Choroid plexus epithelial cell (primary cell): ENCODE measurements at regions not wholly inside any gene's neighbourhood (a gene's known extent, or its start where the extent isn't known, plus 50 kb on each side); places are given as distances from the start of the nearest gene placed in this dataset.
A peak's percentile ranks its signal among the peaks of the same experiment; 100 is the strongest.
"Not testable (repeated sequence)": the region's sequence is repeated elsewhere in the genome, so short reads cannot be mapped to it uniquely, and the experiment has no call there.

Source experiments
- DNase-seq: peaks from one replicate; pipeline ENCODE4 v3.0.0-alpha.2; 2010; ENCODE audit warnings: low read depth
- H3K4me3 ChIP-seq: 2 replicates; pipeline ENCODE4 v1.5.1; 2011; ENCODE audit warnings: low read depth, mild to moderate bottlenecking, control low read depth, low read length, moderate library complexity
- TF ChIP-seq, protein P1 (sequence below): conservative IDR thresholded peaks from 2 replicates; pipeline ENCODE4 v1.5.1; 2011; ENCODE audit warnings: low read depth, mild to moderate bottlenecking, control low read depth, inconsistent platforms, low read length, moderate library complexity

DNA sequence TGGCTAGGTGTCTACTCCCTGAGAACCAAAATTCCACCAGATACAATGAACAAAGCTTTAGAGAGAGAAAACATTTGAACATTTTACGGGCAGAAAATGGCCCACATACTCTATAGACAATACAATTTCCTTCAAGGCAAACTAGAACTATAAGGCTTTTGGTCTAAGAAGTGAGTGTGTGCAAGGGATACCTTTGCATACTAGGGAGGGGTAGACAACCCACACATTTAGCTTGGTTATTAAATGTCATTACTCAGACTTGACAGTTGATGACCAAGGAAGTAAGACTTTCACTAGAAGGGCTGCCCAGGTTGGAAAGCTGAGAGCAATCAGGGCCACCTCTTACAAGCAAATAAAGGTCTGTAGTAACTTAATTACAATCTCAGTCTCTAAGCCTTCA lies 64.0 kb upstream of the PLEKHM1 start:
- not testable (repeated sequence) for DNase-seq, H3K4me3 ChIP-seq

DNA sequence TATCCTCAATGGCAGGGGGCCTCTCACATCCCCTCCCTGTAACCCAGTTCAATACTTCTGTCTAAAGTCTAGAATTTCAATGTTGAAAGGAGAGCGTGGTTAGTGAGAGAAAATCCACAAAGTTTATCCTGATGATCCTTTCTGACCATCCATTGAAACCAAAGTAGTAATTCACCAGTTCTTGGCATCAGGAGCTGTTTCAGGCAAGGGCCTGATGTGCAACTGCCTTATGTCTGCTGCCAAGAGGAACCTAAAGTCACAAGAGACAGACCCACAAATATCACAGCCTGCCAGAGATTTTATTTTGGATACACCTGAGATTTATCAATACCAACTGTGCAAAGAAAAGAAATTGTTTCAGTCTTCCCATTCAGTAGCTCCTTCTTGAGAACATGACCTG lies 68.3 kb upstream of the PLEKHM1 start:
- H3K4me3 ChIP-seq, DNase-seq: not testable (repeated sequence)

DNA sequence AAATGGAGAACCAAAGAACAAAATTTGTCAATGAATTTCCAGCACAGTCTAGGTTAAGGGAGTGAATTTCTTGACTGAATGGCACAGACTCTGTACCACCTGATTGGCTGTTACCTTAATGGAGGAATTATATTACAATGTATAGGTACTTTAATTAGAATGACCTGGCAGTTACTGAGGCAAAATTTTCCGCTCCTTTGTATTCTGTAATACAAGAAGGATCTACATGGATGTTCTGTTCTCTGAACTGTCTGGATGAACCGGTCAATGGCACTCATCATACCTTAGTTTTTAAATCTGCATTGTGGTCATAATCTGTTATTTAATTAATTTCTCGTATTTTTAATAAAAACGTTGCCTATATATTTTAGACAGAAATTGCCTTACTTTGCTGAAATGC lies 72.3 kb upstream of the PLEKHM1 start:
- not testable (repeated sequence) for H3K4me3 ChIP-seq, DNase-seq

DNA sequence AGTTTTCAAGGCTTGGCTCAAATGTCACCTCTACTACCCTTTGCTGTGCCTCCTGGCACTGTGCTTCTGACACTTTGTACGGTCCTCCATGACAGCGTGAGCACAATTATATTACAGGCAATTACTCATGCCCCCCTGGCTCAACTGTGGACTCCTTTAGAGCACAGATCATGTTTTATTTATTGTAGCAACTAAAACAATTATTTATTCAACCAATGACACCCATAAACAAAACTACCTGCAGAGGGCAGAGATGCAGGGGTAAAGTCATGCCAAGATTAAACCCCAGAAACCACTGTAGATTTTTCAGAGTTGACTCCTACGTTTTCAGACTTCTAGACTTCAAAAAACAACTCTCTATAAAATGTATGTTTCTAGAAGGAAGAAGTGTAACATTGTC lies 72.8 kb upstream of the PLEKHM1 start:
- not testable (repeated sequence) for DNase-seq

DNA sequence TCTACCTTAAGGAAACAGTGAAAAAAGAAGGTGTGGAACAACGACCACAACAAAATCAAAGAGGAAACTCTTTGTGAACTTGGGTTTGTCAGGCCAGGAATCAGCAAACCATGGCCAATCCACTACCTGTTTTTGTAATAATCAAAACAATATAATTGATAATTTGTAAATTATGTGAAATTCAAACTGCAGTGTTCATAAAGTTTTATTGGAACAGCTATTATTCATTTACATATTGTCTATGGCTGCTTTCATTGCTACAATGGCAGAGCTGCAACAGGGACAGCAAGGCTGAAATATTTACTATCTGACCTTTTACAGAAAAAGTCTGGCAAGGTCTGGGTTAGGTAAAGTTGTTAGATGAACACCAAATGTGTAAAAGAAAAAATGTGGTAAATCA lies 77.8 kb upstream of the PLEKHM1 start:
- not testable (repeated sequence) for DNase-seq, H3K4me3 ChIP-seq

More for the DNA sequence above, 72.8 kb upstream of the PLEKHM1 start:
- H3K4me3 ChIP-seq = not testable (repeated sequence)

DNA sequence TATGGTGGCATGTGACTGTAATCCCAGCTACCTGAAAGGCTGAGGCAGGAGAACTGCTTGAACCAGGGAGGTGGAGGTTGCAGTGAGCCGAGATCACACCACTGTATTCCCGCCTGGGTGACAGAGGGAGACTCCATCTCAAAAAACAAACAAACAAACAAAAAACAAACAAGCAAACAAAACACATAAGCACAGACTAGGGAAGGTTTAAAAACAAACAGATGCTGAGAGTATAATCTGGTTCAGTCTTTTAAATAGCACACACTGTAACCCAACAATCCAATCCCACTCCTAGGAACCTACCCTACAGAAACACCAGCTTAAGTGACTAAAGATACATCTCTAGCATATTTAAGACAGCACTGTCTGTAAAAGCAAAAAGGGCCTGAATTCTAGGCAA lies 82.8 kb upstream of the PLEKHM1 start:
- not testable (repeated sequence) for H3K4me3 ChIP-seq, DNase-seq

DNA sequence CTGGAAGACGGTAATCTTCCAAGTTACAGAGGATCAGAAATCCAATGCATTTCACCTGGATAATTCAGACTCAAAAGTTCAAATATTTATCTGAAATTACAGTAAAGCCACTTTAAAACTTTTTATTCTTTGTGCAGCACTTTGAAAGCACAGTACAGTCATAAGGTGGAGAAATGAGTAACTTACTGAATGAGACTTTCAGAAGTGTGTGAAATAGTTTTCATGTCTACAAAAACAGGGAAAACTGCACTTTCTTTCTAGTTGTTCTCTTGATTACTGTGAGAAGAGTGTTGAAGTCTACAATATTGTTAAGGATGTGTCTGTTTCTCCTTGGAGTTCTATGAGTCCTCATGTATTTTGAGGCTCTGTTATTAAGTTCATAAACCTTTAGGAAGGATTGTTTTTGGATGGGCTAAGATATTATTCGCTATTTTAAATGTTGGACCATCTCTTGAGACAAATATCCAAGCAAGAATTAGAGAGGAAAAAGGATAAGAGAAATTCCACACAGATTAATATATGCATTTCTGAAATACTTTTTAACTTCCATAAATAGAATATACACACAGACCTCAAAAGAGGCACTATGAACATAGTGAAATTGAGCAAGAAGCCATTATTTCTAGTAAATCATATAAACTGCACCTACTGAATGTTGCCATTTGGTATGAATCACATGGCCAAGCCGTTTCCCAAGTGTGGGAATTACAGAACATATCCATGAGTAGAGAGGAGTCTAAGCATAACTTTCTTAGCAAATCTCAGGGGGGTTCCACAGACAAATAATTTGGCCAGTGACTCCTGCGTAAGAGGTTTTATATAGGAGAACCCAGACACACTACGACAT lies 83.6 kb upstream of the PLEKHM1 start:
- H3K4me3 ChIP-seq = no peak overlapping the region
- DNase-seq = peak; percentile 26
- TF ChIP-seq, protein P1, sequence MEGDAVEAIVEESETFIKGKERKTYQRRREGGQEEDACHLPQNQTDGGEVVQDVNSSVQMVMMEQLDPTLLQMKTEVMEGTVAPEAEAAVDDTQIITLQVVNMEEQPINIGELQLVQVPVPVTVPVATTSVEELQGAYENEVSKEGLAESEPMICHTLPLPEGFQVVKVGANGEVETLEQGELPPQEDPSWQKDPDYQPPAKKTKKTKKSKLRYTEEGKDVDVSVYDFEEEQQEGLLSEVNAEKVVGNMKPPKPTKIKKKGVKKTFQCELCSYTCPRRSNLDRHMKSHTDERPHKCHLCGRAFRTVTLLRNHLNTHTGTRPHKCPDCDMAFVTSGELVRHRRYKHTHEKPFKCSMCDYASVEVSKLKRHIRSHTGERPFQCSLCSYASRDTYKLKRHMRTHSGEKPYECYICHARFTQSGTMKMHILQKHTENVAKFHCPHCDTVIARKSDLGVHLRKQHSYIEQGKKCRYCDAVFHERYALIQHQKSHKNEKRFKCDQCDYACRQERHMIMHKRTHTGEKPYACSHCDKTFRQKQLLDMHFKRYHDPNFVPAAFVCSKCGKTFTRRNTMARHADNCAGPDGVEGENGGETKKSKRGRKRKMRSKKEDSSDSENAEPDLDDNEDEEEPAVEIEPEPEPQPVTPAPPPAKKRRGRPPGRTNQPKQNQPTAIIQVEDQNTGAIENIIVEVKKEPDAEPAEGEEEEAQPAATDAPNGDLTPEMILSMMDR = no peak

DNA sequence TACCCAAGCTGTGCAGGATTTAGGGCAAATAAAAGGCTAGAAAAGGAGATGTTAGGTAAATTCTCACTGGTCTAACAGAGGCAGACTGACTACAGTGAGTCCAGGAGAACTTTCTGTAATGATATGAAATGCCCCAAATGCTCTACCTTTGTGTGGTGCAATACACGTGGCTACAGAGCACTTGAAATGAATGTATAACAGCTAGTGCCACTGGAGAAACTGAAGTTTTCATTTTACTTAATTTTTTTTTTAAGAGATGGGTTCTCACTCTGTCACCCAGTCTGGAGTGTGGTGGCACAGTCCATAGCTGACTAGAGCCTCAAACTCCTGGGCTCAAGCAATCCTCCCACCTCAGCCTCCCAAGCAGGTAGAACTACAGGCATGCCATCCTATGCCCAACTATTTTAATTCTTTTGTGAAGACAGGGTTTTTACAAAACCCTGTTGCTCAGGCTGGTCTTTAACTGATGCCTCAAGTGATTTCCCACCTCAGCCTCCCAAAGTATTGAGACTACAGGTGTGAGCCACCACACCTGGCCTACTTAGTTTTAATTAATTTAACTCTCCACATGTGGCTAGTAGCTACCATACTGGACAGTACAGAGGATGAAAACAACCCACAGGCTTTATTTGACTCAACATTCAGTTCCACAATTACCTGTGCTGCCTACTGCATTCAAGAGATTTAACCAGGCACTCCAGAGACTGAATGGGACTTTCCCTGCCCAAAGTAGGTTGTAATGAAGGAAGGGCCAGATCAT lies 84.8 kb upstream of the PLEKHM1 start:
- DNase-seq = no peak
- TF ChIP-seq, protein P1 = no peak
- H3K4me3 ChIP-seq = no peak overlapping the region

DNA sequence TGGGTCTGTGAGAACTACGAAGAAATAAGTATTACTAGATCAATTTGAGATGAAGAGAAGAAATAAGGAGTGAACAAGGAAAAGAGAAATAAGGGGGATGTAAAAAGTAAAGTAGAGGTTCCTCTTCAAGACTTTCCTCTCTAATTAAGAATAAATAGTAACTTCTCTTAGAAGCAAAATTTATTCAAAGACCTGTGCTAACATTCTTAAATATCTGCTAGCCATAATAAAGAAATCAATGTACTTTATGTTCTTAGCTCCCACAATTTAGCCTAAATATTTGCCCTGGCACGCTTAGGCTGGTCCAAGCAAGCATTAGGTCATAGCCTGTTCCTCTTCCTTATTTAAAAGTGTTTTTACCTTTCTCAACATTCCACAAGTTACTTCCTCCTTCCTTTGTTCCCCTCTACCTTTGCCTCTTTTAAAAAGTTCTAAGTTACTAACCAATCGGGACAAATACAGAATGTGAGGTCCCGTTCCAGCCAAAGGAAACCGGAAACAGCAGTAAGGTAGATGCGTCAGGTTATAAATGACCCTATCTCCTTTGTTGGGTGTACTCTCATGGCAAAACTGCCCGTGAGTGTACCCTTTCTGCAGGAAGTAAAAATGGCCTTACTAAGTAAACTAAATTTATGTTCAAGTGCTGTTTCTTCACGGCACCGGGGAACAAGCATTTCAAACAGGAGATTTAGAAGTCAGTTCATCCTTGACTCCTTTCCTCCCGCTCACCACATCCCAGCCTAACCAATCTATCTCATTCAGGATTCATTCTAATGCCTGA lies 86.2 kb upstream of the PLEKHM1 start:
- not testable (repeated sequence) for DNase-seq

DNA sequence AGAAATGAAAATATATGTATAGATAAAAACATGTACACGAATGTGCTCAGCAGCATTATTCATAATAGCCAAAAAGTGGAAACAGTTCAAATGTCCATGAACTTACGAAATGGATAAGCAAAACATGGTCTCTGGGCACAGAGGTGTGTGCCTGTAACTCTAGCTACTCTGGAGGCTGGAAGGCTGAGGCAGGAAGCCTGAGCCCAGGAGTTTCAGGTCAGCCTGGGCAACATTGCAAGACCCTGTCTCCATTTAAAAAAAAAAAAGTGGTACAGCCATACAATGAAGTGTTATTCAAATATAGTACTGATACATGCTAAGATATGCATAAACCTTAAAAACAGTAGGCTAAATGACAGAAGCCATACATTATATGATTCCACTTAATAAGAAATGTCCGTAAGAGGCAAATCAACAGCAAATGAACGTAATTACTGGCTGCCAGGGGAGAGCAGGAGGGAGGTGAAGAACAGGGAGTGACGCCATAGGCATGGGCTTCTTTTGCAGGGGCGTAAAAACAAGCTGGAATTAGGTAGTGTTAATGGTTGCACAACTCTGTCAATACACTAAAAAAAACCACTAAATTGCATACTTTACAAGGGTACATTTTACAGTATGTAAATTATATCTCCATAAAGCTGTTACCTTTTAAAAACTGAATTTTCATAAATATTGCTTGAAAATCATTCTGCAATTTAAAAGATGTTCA lies 87.2 kb upstream of the PLEKHM1 start:
- no peak overlapping the region for H3K4me3 ChIP-seq
- TF ChIP-seq, protein P1 = no peak

More for the DNA sequence above, 86.2 kb upstream of the PLEKHM1 start:
- not testable (repeated sequence) for H3K4me3 ChIP-seq

More for the DNA sequence above, 87.2 kb upstream of the PLEKHM1 start:
- no peak for DNase-seq
